ENCODE measurements at regions not wholly inside any gene's neighbourhood (a gene's known extent, or its start where the extent isn't known, plus 50 kb on each side); places are given as distances from the start of the nearest gene placed in this dataset.
"Not testable (repeated sequence)": the region's sequence is repeated elsewhere in the genome, so short reads cannot be mapped to it uniquely, and the experiment has no call there.

GRCh38 chr14:25843481-25844470, 754.1 kb downstream of the NOVA1 start:
- no peak for DNase-seq

DNA sequence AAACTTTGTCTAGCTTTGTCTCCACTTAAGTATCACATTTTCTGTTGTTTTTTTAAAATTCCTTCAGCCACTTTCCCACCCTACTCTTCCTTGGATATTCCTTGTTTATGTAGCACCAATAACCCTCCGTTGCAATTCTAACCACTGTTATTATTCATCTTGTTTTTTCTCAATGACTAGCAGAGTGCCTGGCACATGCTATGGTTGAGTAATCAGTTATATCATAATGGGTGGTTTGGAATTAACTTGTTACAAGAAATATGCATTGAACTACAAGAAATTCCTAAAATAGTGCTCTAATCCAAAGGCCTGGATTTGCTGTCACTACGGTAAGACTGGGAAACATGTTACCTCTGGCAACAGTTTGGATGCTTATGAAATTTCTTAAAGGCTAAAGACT, 756.6 kb downstream of the NOVA1 start:
- DNase-seq, result no peak

DNA sequence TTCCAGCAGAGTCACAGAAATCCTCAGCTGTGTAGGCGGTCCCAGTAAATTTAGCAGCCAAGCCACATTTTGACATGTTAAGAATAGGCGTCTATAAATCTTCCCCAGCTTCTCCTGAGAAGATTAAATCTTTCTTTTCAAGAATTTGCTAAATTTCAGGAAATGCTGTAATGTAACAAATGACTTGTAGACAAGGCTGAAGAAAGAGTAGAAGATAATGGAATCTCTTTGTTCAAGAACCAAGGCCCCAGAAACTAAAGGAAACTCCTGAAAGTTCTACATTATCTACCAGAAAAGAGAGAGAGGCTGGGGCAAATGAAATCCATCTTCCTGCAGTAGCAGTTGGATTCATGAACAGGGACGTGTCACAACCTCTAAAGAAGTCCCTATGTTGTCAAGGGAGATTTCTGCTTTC, 760.3 kb downstream of the NOVA1 start:
- peak; percentile 74 for DNase-seq

DNA sequence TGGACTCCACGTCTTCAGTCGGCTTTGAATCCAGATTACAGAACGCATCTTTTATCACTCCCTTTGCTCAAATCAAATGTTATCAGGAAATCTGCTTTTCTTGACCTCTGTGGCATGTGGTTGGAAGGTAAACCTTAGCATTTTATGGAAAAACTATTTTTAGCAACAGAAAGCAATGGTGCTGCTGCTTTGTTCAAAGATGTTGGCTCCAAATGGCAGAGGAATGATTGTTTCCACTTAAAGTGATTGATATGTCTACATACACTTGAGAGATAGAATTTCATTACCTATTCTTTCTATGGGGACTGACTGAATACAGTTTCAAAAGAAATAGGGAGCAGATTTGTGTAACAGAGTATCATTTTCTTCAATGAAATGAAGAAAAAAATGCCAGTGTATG, 761.2 kb downstream of the NOVA1 start:
- peak; percentile 70 for DNase-seq

- peak; percentile 65 for DNase-seq
These were observed 764.3 kb downstream of the NOVA1 start for GRCh38 chr14:25833341-25834126.

- no peak for DNase-seq
These were observed 765.2 kb downstream of the NOVA1 start for GRCh38 chr14:25832585-25832984.

GRCh38 chr14:25828562-25828961, 769.3 kb downstream of the NOVA1 start:
- no peak for DNase-seq

DNA sequence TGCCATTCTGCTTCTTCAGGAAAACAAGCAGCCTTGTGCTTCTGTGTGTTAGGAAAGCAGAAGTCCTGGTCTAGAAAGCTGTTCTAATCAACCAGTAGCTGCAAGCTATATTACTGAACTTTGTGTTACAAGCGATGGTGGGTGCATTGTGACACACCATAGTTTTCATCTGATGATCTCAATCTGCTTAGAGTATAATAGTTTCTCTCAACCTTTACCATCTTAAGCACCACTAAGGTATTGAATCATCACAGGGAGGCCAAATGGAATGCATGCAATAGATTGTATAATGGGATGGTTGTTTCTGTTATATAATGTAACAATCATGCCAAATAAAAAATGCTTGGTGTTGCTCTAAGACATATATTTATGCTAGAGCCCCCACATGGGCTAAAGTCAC, 771.7 kb downstream of the NOVA1 start:
- DNase-seq, result no peak

DNA sequence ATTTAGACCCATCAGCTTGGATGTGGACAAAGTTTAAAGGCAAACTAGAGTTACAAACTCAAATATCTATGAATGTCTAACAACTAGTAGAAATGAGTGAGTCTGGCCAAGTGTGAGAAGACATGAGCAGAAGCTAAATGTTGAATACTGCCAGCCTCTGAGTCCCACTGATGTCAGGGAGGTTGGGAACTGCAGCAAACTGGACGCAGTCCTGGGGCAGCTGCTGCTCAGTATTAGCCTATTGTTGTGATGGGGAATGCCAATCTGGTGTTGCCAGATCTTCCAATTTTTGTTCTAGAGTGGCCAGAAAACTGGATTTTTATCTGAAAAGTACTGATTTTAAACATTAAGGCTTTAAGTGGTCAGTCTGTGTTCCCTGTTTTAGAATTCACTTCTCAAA, 770.4 kb upstream of the STXBP6 start:
- DNase-seq, result no peak

- not testable (repeated sequence) for DNase-seq
These were observed 764.7 kb upstream of the STXBP6 start for GRCh38 chr14:25814622-25815021.

DNA sequence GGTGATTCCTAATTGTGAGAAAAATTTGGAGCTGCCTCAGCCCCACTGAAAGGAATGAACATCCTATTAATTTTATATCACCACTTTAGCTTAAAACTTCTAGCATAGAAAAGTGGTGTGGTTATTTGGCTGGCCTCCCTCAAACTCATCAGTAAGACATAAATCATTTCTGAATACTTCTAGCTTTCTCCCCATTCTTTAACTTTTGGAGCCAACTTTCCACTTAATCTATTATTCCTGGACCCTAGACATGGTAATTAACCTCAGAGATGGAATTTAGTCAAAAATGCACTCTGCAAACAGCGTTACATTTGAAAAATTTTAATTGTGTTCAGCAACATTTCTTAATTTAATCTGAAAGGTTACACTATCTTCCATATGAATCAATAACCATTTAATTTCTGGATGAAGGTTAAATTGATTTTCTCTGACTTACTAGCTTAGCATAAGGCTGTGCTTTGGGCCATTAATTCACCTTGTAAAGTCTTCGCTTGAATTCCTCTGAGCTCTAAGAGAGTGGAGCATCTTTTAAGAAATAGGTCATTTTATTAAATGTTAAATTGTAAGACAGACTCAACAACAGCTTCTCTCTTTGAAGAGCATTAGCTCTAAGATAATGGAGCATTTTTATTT, 753.6 kb upstream of the STXBP6 start:
- DNase-seq, result no peak

DNA sequence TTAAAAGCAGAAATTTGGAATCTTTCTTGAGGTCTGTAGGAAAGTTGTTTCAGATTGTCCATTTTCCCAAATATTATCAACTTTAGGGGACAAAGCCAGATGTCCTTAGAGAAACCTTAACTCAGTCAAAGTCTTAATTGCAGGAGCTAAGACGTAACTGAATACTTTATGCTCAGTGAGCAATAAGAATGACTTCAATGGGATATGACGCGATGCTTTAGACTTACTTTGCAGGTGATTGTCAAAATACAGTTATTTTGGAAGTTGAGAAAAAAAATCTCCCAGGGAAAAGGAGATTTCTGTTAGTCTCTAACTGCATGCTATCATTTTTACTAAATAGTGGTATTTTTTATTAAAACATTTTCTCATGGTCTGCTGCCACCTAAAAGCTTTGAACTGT, 750.9 kb upstream of the STXBP6 start:
- DNase-seq, result no peak

GRCh38 chr14:25788252-25788651, 738.3 kb upstream of the STXBP6 start:
- DNase-seq, result no peak

GRCh38 chr14:25765909-25766308, 716.0 kb upstream of the STXBP6 start:
- no peak for DNase-seq

DNA sequence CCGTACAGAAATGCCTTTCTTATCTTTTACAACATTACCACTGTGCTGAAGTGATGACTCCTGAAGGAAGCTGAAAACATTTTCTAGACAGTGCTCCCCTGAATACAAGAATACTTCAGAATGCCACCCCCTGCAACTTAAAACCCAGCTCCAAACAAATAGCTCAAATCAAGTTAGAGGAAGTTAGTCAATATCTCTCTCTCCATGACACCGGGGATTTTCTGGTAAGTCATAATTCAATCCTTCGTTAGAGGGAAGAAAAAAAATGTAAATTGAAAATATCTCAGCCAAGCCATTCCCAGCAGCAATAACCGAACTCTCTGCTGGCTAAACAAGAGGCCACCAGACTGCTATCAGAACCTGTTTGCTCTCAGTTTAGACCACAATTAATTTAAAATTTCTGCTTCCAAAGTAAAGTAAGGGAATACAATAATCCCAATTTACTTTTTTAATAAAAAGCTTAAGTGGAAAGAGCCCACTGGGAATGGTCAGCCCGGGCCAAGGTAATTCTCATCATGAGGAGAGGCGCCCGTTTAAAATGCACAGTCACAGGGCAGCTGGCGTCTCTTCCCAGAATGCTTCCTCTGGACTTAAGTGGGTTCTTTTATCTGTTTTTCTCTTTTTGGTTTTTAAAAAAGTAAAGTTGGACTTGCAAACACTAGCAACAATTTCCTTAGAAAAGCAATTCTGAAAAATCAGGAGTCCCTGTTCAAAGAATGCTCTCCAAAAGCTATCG, 710.1 kb upstream of the STXBP6 start:
- DNase-seq, result no peak

DNA sequence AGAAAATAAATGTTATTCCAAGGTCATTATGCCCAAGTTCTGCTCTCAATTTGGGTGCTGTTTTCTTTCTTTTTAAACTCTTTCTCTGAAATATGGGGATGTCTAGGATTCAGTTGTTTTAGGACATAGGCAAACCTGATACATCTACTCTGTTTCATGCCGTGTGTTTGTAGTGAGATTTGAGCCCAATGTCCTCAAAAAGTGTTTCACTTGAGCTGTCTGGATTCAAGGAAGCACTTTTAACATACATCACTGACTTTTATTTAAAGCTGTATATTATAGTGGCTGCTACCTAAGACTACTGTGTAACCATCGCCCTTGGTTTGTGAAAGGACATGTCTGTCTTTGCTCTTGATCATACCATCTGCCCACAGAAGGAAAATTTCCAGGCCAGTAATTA, 709.3 kb upstream of the STXBP6 start:
- no peak for DNase-seq

- DNase-seq, result no peak
These were observed 707.4 kb upstream of the STXBP6 start for GRCh38 chr14:25757364-25757763.

DNA sequence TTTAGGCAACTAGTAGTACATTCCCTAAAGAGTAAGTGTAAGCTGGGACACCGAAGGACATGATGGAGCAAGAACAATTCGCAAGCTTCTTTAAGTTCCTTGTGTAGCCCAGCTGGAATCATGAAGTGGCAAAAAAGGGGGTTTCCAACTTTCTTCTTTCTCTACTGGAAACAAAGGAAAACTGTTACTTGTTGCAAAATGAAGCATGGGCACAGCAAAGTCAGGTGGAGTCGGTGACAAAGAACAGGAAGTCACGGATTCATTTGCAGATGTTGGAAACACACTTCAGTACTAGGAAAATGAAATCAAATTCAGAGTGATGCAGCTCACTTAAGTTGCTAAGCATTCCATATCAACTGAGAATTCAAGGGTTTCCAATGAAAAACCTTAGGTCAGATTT, 706.9 kb upstream of the STXBP6 start:
- DNase-seq, result no peak

DNA sequence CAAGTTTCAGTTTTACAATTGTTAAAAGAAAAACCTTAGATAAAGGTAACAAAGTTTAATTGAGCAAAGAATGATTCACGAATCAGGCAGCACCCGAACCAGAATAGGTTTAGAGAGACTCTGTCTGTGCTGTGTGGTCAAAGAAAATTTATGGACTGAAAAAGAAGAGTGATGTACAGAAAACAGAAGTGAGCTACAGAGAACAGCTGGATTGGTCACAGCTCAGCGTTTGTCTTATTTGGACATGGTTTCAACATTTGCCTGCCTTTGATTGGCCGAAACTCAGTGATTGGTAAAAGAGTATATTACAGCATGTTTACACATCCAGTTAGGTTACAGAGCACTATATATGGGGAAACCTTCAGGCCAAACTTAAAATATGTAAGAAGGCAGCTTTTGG, 703.2 kb upstream of the STXBP6 start:
- DNase-seq, result no peak

- DNase-seq, result no peak
These were observed 700.5 kb upstream of the STXBP6 start for GRCh38 chr14:25750436-25750835.

All from NCI-H2227 treated with DMSO at 0.1 percent for 48 hours (cell line).